Uterus (tissue), 3 donors: ENCODE measurements at regions not wholly inside any gene's neighbourhood (a gene's known extent, or its start where the extent isn't known, plus 50 kb on each side); places are given as distances from the start of the nearest gene placed in this dataset.
A peak's percentile ranks its signal among the peaks of the same experiment; 100 is the strongest.
"Not testable (repeated sequence)": the region's sequence is repeated elsewhere in the genome, so short reads cannot be mapped to it uniquely, and the experiment has no call there.

Source experiments
- DNase-seq, 2 donors: peaks; one replicate each; pipeline ENCODE4 v3.0.0-alpha.2; 2019 to 2020
- H3K27ac ChIP-seq, 2 donors: fragments of 200-600 bp; sonication (generic); 1 replicate in 1 of 2; 2 replicates in 1 of 2; pipeline ENCODE4 v1.5.1; 2016 to 2018
- H3K27me3 ChIP-seq, 2 donors: fragments of 200-600 bp; sonication (generic); one replicate each; pipeline ENCODE4 v1.5.1; 2018 to 2019; ENCODE audit warnings: control low read depth in 1 of 2
- H3K36me3 ChIP-seq, 2 donors: fragments of 200-600 bp; sonication (generic); one replicate each; pipeline ENCODE4 v1.5.1; 2019; ENCODE audit warnings: control low read depth in 1 of 2
- H3K4me1 ChIP-seq, 2 donors: fragments of 200-600 bp; sonication (generic); one replicate each; pipeline ENCODE4 v1.5.1; 2018 to 2019; ENCODE audit warnings: control low read depth in 1 of 2
- H3K4me3 ChIP-seq, 2 donors: fragments of 200-600 bp; sonication (generic); 1 replicate in 1 of 2; 2 replicates in 1 of 2; pipeline ENCODE4 v1.5.1; 2018 to 2019; ENCODE audit warnings: mild to moderate bottlenecking in 1 of 2
- H3K9me3 ChIP-seq, 2 donors: fragments of 200-600 bp; sonication (generic); one replicate each; pipeline ENCODE4 v1.5.1; 2019; ENCODE audit warnings: control low read depth in 1 of 2
- CTCF ChIP-seq, 4 experiments: fragments of 200-600 bp in 2 of 4; fragments of 450-650 bp in 2 of 4; sonication (generic) in 2 of 4; IDR thresholded peaks; one replicate each; pipeline ENCODE4 v1.5.1; 2016 to 2019; ENCODE audit warnings: antibody characterized with exemption in 4 of 4, mild to moderate bottlenecking in 2 of 4, moderate library complexity in 1 of 4
- POLR2A ChIP-seq, 2 donors: fragments of 450-650 bp; IDR thresholded peaks; one replicate each; pipeline ENCODE4 v1.6.1; 2016; ENCODE audit warnings: antibody characterized with exemption in 2 of 2, mild to moderate bottlenecking in 1 of 2, moderate library complexity in 1 of 2
- intact Hi-C: fragments of 100-400 bp; cut with DNase I; formaldehyde crosslinking; loops from one replicate; pipeline ENCODE4 v1.15.1; 2023; ENCODE audit warnings: low total_unique reads
- donor health status: DM: yes; HTN: yes; CAD: no.

DNA sequence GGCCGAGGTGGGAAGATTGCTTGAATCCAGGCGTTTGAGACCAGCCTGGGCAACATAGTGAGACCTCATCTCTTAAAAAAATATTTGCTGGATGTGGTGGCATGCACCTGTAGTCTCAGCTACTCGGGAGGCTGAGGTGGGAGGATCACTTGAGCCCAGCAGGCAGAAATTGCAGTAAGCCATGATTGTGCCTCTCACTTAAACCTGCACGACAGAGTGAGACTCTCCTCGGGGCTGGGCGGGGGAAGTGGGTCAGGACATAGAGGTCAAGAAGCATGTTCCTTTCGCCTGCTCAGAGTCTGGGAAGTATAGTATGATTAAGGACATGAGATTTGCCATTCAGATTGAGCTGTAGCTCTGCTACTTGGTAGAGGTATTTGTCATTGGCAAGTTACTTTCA is 52.3 kb downstream of the SEPTIN7 start:
- not testable (repeated sequence) for H3K27me3 ChIP-seq

DNA sequence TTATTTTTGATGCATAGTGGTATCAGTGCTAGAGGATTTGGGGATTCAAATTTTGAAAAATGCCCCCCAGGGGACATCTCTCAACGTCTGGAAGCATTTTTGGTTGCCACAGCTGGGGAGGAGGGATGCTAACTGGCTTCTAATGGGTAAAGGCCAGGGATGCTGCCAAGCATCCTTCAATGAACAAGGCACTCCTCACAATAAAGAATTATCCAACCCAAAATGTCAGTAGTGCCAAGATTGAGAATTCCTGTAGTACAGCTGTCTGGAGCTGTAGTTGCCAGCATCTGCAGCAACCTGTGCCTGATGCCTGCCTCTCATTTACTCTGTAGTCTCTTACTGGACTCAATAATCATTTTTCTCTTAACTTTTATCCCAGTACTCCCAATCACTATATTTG is 53.5 kb downstream of the SEPTIN7 start:
- Histone ChIP-seq H3K9me3 (no peaks in the 10 kb centered on the region), H3K4me3 (no peak overlapping the region), H3K4me1 (peaks cover 0 to 4% of the 10 kb centered on the region in 2 donors), H3K27ac (no peak overlapping the region), H3K27me3 (no peaks in the 10 kb centered on the region), H3K36me3 (no peaks in the 10 kb centered on the region)
- TF ChIP-seq POLR2A (IDR thresholded peaks at IDR 0.05) = no peak
- TF ChIP-seq CTCF (IDR thresholded peaks at IDR 0.05) = no peak
- intact Hi-C loops = no loop called here
- DNase-seq = no peak

More for the DNA sequence above, 52.3 kb downstream of the SEPTIN7 start:
- DNase-seq, H3K27ac ChIP-seq, H3K36me3 ChIP-seq, intact Hi-C loops, H3K4me3 ChIP-seq, H3K9me3 ChIP-seq, H3K4me1 ChIP-seq: not testable (repeated sequence)

GRCh38 chr7:35856175-35856574 is 55.3 kb downstream of the SEPTIN7 start:
- intact Hi-C loops = no loop called here
- no peak for DNase-seq

DNA sequence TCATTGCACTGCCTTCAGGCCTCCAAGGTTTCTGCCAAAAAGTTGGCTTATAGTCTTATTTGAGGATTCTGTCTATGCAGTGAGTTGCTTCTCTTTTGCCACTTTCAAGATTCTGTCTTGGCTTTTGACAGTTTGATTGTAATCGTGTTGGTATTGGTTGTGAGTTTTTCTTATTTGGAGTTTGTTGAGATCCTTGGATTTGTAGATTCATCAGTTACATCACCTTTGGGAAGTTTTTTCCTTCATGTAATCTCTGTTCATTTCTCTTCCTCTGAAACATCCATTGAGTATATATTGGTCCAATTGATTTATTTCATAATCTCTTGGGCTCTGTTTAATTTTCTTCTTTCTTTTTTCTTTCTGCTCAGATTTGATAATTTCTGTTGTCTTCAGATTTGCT is 59.8 kb downstream of the SEPTIN7 start:
- no peak for TF ChIP-seq POLR2A (IDR thresholded peaks at IDR 0.05)
- TF ChIP-seq CTCF (IDR thresholded peaks at IDR 0.05) = no peak
- DNase-seq = no peak
- intact Hi-C loops = no loop called here
- no peak overlapping the region for H3K4me3 ChIP-seq
- no peaks in the 10 kb centered on the region for H3K36me3 ChIP-seq
- H3K27ac ChIP-seq = no peak overlapping the region
- H3K27me3 ChIP-seq = no peaks in the 10 kb centered on the region
- no peaks in the 10 kb centered on the region for H3K4me1 ChIP-seq
- no peaks in the 10 kb centered on the region for H3K9me3 ChIP-seq

More at GRCh38 chr7:35856175-35856574, 55.3 kb downstream of the SEPTIN7 start:
- no peak overlapping the region for H3K4me3 ChIP-seq
- H3K9me3 ChIP-seq = no peaks in the 10 kb centered on the region
- no peaks in the 10 kb centered on the region for H3K36me3 ChIP-seq
- no peak overlapping the region for H3K27ac ChIP-seq
- TF ChIP-seq POLR2A (IDR thresholded peaks at IDR 0.05) = no peak
- no peak for TF ChIP-seq CTCF (IDR thresholded peaks at IDR 0.05)
- peaks cover 0 to 2% of the 10 kb centered on the region in 2 donors for H3K4me1 ChIP-seq
- no peaks in the 10 kb centered on the region for H3K27me3 ChIP-seq

DNA sequence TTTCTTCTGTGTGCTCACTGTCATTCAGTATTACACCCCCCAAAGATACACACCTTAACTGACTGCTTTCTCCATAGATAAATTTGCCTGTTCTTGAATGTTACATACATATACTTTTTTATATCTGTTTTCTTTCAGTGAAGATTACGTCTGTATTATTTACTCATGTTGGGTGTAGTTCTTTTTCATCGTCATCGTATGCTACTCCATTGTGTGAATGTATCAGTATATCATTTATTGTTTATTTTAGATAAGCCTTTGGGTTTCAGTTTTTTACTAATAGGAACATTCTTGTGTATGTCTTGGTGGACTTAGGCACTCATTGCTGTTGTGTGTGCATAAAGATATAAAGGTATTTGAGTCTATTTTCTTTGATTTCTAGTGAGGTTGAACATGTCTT is 64.4 kb downstream of the SEPTIN7 start:
- Histone ChIP-seq H3K9me3 (no peaks in the 10 kb centered on the region), H3K27me3 (no peaks in the 10 kb centered on the region), H3K27ac (no peak overlapping the region), H3K4me1 (peaks cover 0 to 6% of the 10 kb centered on the region in 2 donors), H3K4me3 (no peak overlapping the region), H3K36me3 (no peaks in the 10 kb centered on the region)
- intact Hi-C loops = no loop called here
- no peak for TF ChIP-seq CTCF (IDR thresholded peaks at IDR 0.05)
- no peak for TF ChIP-seq POLR2A (IDR thresholded peaks at IDR 0.05)
- DNase-seq = no peak

DNA sequence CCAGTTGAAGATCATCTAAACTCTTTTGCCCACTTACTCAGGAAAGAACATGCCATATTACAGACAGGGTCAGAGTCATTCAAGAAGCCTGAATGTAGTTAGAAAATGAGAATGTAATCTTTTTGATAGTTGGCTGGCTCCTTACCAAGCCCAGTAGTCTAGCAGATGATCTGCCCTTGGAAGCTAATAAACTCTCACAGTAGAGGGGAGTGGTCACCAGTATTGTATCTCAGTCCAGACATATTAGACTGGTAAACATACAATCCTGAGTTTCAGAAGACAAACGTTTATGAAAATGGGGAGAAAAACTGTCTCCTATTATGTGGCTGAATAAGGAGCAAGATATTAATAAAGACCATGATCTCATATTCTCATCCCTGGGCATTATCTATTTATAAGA is 65.3 kb downstream of the SEPTIN7 start:
- Histone ChIP-seq H3K36me3 (no peaks in the 10 kb centered on the region), H3K4me1 (peaks cover 0 to 6% of the 10 kb centered on the region in 2 donors), H3K9me3 (no peaks in the 10 kb centered on the region), H3K27ac (no peak overlapping the region), H3K27me3 (no peaks in the 10 kb centered on the region), H3K4me3 (no peak overlapping the region)
- intact Hi-C loops = no loop called here
- DNase-seq = no peak
- TF ChIP-seq POLR2A (IDR thresholded peaks at IDR 0.05) (no peak), CTCF (IDR thresholded peaks at IDR 0.05) (no peak)

- H3K4me3 ChIP-seq, intact Hi-C loops, DNase-seq, H3K27me3 ChIP-seq, H3K4me1 ChIP-seq, H3K9me3 ChIP-seq, H3K36me3 ChIP-seq: not testable (repeated sequence)
- H3K27ac ChIP-seq = peak overlapping the region; percentile 21 to 58
Measured at GRCh38 chr7:35869117-35869516, 68.3 kb downstream of the SEPTIN7 start.
